HG02884 (cell line): ENCODE measurements at regions not wholly inside any gene's neighbourhood (a gene's known extent, or its start where the extent isn't known, plus 50 kb on each side); places are given as distances from the start of the nearest gene placed in this dataset.

Experiments used
- ATAC-seq: cut with Tn5 transposase; IDR thresholded peaks from one replicate; pipeline ENCODE4 v1.9.1; 2021; ENCODE audit warnings: mild to moderate bottlenecking, moderate library complexity; ENCODE audit not compliant: unreplicated experiment

GRCh38 chr14:71273366-71273765 lies 366.1 kb downstream of the PCNX1 start:
- ATAC-seq = no peak

DNA sequence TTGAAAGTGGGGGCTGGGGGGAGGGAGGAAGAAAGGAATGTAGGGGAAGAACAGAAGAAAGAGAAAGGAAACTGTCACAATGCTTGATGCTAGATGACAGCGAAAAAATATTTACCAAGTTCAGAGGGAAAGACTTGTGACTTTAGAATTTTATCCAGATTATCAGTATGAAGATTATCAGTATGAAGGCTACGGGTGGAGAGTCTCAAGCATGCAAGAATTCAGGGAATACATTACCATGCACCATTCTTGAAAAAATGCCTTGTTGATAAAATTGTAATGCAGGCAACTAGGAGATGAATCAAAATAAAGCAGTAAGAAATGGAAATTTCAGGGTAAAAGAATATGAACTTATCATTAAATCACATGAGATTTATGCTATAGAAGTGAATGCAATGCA lies 376.8 kb downstream of the PCNX1 start:
- ATAC-seq = no peak

DNA sequence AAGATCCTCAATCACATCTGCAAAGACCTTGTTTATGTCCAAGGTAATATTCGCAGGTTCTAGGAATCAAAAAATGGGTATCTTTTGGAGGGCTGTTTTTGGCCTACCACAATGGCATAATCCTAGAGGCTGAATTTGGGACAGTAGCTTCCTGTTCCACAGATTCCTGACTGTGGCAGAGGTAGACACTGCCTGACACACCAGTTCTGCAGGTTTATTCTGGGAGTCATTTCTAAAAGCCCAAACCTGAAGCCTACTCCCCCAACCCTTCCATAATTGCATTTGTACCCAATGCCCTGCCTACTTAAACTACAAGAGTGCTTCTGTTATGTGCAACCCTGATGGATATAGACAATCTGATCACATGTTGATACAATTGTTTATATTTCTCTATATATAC lies 378.9 kb downstream of the PCNX1 start:
- no peak for ATAC-seq

DNA sequence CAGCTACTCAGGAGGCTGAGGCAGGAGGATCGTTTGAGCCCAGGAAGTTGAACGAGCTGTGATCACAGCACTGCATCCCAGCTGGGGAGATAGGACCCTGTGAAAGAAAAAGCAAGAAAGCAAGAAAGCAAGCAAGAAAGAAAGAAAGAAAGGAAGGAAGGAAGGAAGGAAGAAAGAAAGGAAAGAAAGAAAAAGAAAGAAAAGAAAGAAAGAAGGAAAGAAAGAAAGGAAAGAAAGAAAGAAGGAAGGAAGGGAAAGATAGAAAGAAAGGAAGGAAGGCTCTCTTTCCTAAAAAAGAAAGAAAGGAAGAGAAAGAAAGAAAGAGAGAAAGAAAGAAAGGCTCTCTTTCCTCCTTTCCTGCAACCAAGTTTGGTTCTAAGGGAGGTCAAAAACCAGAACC lies 380.3 kb downstream of the PCNX1 start:
- no peak for ATAC-seq

DNA sequence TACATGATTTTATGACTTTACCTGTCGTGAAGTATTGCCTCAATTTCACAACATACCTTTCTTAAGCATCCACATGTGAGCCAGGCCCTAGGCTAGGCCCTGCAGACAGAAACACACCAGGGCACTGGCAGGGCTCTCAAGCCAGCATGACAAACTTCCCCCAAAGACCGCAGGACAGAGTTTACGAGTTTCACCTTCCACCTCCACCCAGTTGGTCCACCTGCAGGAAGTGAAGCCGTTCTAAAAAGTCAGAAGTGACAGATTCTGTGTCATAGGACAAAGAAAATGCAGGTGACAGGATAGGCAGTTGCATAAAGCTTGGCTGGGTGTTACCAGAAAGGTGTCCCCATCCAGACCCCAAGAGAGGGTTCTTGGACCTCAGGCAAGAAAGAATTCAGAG lies 382.3 kb downstream of the PCNX1 start:
- ATAC-seq = peak; percentile 67

DNA sequence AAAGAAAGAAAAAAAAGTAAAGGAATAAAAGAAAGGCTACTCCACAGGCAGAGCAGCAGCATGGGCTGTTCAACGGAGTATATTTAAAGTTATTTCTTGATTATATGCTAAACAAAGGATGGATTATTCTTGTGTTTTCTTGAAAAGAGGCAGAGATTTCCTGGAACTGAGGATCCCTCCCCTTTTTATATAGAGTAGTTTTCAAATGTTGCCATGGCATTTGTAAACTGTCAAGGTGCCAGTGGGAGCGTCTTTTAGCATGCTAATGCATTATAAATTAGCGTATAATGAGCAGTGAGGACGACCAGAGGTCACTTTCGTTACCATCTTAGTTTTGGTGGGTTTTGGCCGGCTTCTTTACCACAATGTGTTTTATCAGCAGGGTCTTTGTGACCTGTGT lies 383.0 kb downstream of the PCNX1 start:
- ATAC-seq = no peak

DNA sequence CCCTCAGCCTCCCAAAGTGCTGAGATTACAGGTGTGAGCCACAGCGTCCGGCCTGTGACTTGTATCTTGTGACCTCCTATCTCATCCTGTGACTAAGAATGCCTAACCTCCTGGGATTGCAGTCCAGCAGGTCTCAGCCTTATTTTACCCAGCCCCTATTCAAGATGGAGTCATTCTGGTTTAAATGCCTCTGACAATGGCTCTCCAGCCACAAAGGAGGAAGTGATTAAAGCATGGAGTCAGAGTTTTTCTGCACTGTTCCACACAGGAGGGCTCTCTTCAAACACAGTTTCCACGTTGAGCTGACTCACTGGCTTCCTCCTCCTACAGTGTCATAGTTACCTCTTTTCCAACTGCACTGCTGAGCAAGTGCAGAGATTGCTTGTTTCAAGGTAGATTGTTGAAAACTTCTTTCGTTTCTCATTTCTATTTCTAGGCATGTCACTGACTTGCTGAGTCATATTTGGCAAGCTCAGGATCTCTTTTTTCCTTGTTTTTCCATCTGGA lies 383.8 kb downstream of the PCNX1 start:
- ATAC-seq = peak; percentile 77

GRCh38 chr14:71296184-71296583 lies 388.9 kb downstream of the PCNX1 start:
- no peak for ATAC-seq

DNA sequence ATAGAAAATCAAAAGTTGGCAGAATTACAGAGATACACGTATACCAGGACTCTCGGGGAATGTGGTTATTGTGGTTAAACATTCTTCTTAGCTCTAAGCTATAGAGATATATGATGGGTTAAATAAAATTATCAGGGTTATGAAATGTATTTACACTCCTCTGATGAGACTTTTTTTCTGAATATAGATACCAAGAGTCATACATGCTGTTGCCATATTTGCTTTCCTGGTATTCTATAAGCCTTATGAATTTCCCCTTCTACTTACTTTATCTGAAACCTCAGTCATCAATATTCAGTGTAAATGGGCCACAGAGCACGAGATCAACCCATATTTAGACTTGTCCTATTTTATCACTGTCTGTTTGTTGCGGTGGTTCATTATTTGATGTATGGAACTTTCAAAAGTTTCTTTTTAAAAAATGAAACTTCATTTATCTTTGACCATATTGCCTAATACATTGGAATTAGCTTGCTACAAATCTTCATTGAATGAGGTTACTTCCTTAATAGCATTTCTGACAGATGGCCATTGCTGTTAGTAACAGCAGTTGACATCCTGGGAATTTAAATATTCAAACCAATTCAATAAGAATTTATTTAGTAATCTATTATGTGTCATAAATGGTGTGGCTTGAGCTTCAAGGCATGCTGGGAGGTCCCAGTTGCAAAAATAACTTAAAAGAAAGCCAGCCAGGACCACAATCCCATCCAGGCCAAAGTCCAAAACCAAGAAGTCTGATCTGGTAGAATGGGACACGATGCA lies 393.5 kb downstream of the PCNX1 start:
- ATAC-seq = no peak

- ATAC-seq = no peak
Measured at GRCh38 chr14:71301611-71302010, 394.4 kb downstream of the PCNX1 start.

- no peak for ATAC-seq
Measured at GRCh38 chr14:71304690-71305089, 397.4 kb downstream of the PCNX1 start.

DNA sequence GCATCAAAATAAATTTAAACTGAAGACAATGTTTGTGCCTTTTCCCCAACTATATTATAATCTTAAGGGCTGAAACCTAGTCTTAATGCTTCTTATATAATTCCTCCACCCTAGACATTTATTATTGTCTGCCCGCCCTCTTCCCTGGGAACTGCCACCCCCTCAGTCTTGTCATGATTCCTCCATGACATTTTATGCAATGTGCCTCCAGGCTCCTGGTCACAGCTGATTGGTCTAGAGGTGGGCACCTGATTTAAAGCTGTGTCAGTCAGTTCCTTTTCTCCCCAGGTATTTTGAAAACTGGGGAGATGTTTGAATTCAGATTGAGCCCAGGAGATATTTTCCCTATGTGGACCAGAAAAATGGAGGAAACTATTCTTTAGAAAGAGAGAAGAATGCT lies 401.4 kb downstream of the PCNX1 start:
- ATAC-seq = no peak

GRCh38 chr14:71309756-71310155 lies 402.5 kb downstream of the PCNX1 start:
- ATAC-seq = no peak

GRCh38 chr14:71311061-71311460 lies 403.8 kb downstream of the PCNX1 start:
- ATAC-seq = no peak

GRCh38 chr14:71314717-71315116 lies 407.5 kb downstream of the PCNX1 start:
- no peak for ATAC-seq

- ATAC-seq = no peak
Measured at GRCh38 chr14:71317385-71318096, 410.3 kb downstream of the PCNX1 start.

GRCh38 chr14:71318097-71318459 lies 410.8 kb downstream of the PCNX1 start:
- no peak for ATAC-seq

GRCh38 chr14:71319666-71320065 lies 412.4 kb downstream of the PCNX1 start:
- no peak for ATAC-seq

DNA sequence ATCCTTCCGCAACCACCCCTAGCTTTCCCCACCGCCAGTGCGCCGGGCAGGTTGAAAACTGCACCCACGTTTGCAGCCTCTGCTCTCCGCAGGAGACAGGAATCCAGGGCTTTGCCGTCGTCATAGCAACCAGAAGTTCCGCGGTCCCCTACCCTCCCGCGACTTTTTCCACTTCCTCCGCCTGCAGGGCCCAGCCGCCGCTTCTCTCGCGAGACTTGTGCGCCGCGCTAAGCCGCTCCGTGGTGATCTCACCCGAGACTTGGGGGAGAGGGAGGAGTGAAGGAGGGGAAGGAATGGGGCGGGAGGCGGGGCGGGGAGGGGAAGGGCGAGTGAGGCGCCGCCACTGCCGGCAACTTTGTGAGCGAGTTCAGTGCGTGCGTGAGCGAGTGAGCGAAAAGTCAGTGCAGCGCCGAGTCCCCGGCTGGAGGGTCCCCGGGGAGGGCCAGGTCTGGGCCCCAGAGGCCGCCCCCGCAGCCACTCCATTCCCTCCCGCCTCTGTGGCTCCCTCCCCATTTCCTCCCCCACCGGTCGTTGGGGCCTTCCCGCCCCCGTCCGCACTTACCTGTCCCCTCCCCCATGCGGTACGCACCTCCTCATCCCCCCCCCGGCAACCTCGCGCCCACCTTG lies 413.0 kb downstream of the PCNX1 start, which contains the start of gene SIPA1L1:
Gene SIPA1L1, plus strand, starts transcription at position 370 of the 627 bp plus-strand sequence.
- peak; percentile 75 for ATAC-seq

- peak; percentile 32 for ATAC-seq
Measured at GRCh38 chr14:71320734-71321573, 413.7 kb downstream of the PCNX1 start.
